ENCODE measurements at regions not wholly inside any gene's neighbourhood (a gene's known extent, or its start where the extent isn't known, plus 50 kb on each side); places are given as distances from the start of the nearest gene placed in this dataset.

DNA sequence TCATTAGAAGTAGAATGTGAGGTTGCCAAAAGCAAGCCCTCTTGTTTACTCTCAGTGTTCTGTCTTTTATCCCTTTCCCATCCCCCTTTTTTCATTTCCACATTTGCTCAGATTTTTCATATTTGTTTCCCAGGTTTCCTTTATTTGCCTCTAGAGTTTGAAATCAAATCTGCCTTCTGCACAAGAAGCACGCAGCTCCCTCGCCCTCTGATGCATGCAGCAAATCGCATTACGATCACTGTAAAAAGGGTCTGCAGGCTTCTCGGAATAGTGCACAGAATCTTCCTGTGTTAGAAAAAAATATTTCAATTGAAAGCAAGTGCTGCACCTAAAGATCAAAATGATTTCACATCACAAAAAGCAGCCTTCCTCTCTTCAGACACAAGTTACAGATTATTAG, 129.0 kb downstream of the GPAM start:
- H3K18ac ChIP-seq (ENCODE audit: insufficient read length, low read depth, low read length), result no peak overlapping the region
- H3K4me2 ChIP-seq (ENCODE audit: insufficient read depth, insufficient read length, low read length), result no peak overlapping the region
- TF ChIP-seq, protein P1, sequence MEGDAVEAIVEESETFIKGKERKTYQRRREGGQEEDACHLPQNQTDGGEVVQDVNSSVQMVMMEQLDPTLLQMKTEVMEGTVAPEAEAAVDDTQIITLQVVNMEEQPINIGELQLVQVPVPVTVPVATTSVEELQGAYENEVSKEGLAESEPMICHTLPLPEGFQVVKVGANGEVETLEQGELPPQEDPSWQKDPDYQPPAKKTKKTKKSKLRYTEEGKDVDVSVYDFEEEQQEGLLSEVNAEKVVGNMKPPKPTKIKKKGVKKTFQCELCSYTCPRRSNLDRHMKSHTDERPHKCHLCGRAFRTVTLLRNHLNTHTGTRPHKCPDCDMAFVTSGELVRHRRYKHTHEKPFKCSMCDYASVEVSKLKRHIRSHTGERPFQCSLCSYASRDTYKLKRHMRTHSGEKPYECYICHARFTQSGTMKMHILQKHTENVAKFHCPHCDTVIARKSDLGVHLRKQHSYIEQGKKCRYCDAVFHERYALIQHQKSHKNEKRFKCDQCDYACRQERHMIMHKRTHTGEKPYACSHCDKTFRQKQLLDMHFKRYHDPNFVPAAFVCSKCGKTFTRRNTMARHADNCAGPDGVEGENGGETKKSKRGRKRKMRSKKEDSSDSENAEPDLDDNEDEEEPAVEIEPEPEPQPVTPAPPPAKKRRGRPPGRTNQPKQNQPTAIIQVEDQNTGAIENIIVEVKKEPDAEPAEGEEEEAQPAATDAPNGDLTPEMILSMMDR (conservative IDR thresholded peaks at IDR 0.05), result no peak
- H3K27ac ChIP-seq (ENCODE audit: insufficient read length, low read depth, low read length), result no peak overlapping the region
- Mint-ChIP-seq H3K9me3 (no peaks in the 10 kb centered on the region), H3K4me1 (no peaks in the 10 kb centered on the region; a peak in 2 of 4 replicates), H3K4me3 (no peak overlapping the region), H3K27ac (no peak overlapping the region), H3K36me3 (ENCODE audit: insufficient read depth in 1 of 3, low read depth in 3 of 3) (no peaks in the 10 kb centered on the region), H3K27me3 (ENCODE audit: low read depth) (no peaks in the 10 kb centered on the region)
- H2BK12ac ChIP-seq (ENCODE audit: insufficient read length, low read depth, low read length), result no peak overlapping the region
- no peak overlapping the region for H4K5ac ChIP-seq (ENCODE audit: insufficient read length, low read depth, low read length)
- no peak overlapping the region for H2BK15ac ChIP-seq (ENCODE audit: low read depth, low read length)
- H4K8ac ChIP-seq (replicated peaks; ENCODE audit: insufficient read length, low read depth, low read length), result no peak overlapping the region
- WGBS (ENCODE audit: extremely low coverage, insufficient read length, low lambda C conversion rate), result no CpG with 5 or more reads among the region's 5 CpGs
- no peak overlapping the region for H3T11ph ChIP-seq (ENCODE audit: low read length)
- H2BK20ac ChIP-seq (ENCODE audit: low read depth, low read length, poor library complexity, severe bottlenecking), result no peak overlapping the region
- no peaks in the 10 kb centered on the region for H3K79me1 ChIP-seq (ENCODE audit: insufficient read depth, low read depth, low read length, poor library complexity, severe bottlenecking)
- no peak overlapping the region for H3K9ac ChIP-seq (ENCODE audit: extremely low read depth, insufficient read length, low read length)
- H3K79me2 ChIP-seq (ENCODE audit: insufficient read depth, low read length), result no peaks in the 10 kb centered on the region
- no peaks in the 10 kb centered on the region for H3K23me2 ChIP-seq (ENCODE audit: insufficient read length, low read depth, low read length, poor library complexity, severe bottlenecking)
- no peaks in the 10 kb centered on the region for H4K20me1 ChIP-seq (ENCODE audit: control insufficient read depth, insufficient read depth, insufficient read length)
- H2BK120ac ChIP-seq (ENCODE audit: low read depth, low read length, poor library complexity, severe bottlenecking), result no peak overlapping the region
- H3K4ac ChIP-seq (ENCODE audit: low read depth, low read length), result no peak overlapping the region
- no peak overlapping the region for H3K23ac ChIP-seq (ENCODE audit: insufficient read length, low read depth, low read length)
- no peak overlapping the region for H2BK5ac ChIP-seq (ENCODE audit: insufficient read length, low read length)
- H2AK5ac ChIP-seq (ENCODE audit: insufficient read length, low read length), result no peak overlapping the region
- DNase-seq, result no peak
- no peaks in the 10 kb centered on the region for H3K4me1 ChIP-seq (ENCODE audit: insufficient read depth, low read length)
- H2AFZ ChIP-seq (ENCODE audit: low read length), result no peak overlapping the region
- no peak overlapping the region for H3K14ac ChIP-seq (ENCODE audit: insufficient read depth, low read length)
- no peak overlapping the region for H3K56ac ChIP-seq (ENCODE audit: insufficient read length, low read depth, low read length)
- no peaks in the 10 kb centered on the region for H3K27me3 ChIP-seq (ENCODE audit: insufficient read depth, low read length)
- no peaks in the 10 kb centered on the region for H3K9me3 ChIP-seq (ENCODE audit: control insufficient read depth, low read depth, low read length)
- no peak overlapping the region for H4K91ac ChIP-seq (ENCODE audit: insufficient read length, low read depth, low read length)
